Fibroblast of lung (primary cell): ENCODE measurements at regions not wholly inside any gene's neighbourhood (a gene's known extent, or its start where the extent isn't known, plus 50 kb on each side); places are given as distances from the start of the nearest gene placed in this dataset.

Experiments
- DNase-seq, 2 donors: peaks; one replicate each; pipeline versions ENCODE4 v3.0.0 to v3.0.0-alpha.2; 2010; ENCODE audit warnings: low read depth in 2 of 2
- H2AFZ ChIP-seq: 2 replicates; pipeline ENCODE4 v1.5.1; 2012; ENCODE audit warnings: low read length, control low read depth, inconsistent platforms
- H3K27ac ChIP-seq: 2 replicates; pipeline ENCODE4 v1.5.1; 2011; ENCODE audit warnings: low read length, control low read depth; ENCODE audit not compliant: insufficient read depth
- H3K27me3 ChIP-seq: 2 replicates; pipeline ENCODE4 v1.5.1; 2011; ENCODE audit warnings: mild to moderate bottlenecking, low read length; ENCODE audit not compliant: control insufficient read depth, insufficient read depth
- H3K36me3 ChIP-seq: 2 replicates; pipeline ENCODE4 v1.5.1; 2011; ENCODE audit warnings: low read length; ENCODE audit not compliant: control insufficient read depth, insufficient read depth
- H3K4me1 ChIP-seq: 2 replicates; pipeline ENCODE4 v1.5.1; 2011; ENCODE audit warnings: low read length; ENCODE audit not compliant: control insufficient read depth, insufficient read depth; ENCODE audit errors: extremely low read depth
- H3K4me2 ChIP-seq: 2 replicates; pipeline ENCODE4 v1.5.1; 2011; ENCODE audit warnings: low read length, control low read depth; ENCODE audit not compliant: insufficient read depth; ENCODE audit errors: extremely low read depth
- H3K4me3 ChIP-seq, 4 experiments: fragments of 200-600 bp in 1 of 4; sonication (generic) in 1 of 4; replicated peaks in 1 of 4; 2 replicates each; pipeline ENCODE4 v1.5.1; 2011 to 2016; ENCODE audit warnings: low read length in 4 of 4, low read depth in 3 of 4, mild to moderate bottlenecking in 3 of 4, control low read depth in 2 of 4, inconsistent platforms in 1 of 4, mixed read lengths in 1 of 4; ENCODE audit not compliant: insufficient read depth in 1 of 4; ENCODE audit errors: control extremely low read depth in 1 of 4
- H3K79me2 ChIP-seq: 2 replicates; pipeline ENCODE4 v1.5.1; 2012; ENCODE audit warnings: mild to moderate bottlenecking, low read length, inconsistent platforms; ENCODE audit not compliant: control insufficient read depth, insufficient read depth
- H3K9ac ChIP-seq: 2 replicates; pipeline ENCODE4 v1.5.1; 2011; ENCODE audit warnings: mild to moderate bottlenecking, low read length, control low read depth; ENCODE audit not compliant: insufficient read depth
- H3K9me3 ChIP-seq: 2 replicates; pipeline ENCODE4 v1.5.1; 2012; ENCODE audit warnings: low read depth, low read length; ENCODE audit not compliant: control insufficient read depth, insufficient read depth
- H4K20me1 ChIP-seq: 2 replicates; pipeline ENCODE4 v1.5.1; 2011; ENCODE audit warnings: low read length; ENCODE audit not compliant: control insufficient read depth, insufficient read depth; ENCODE audit errors: extremely low read depth
- EZH2 ChIP-seq: IDR thresholded peaks from 2 replicates; pipeline ENCODE4 v1.5.1; 2012; ENCODE audit warnings: low read length, control low read depth, mild to moderate bottlenecking; ENCODE audit errors: missing control alignments
- TF ChIP-seq, protein P1 (sequence below), 2 donors: IDR thresholded peaks in 1 of 2; conservative IDR thresholded peaks in 1 of 2; 1 replicate in 1 of 2; 2 replicates in 1 of 2; pipeline ENCODE4 v1.5.1; 2011 to 2012; ENCODE audit warnings: low read length in 2 of 2, control low read depth in 1 of 2, inconsistent platforms in 1 of 2, low read depth in 1 of 2, mild to moderate bottlenecking in 1 of 2

DNA sequence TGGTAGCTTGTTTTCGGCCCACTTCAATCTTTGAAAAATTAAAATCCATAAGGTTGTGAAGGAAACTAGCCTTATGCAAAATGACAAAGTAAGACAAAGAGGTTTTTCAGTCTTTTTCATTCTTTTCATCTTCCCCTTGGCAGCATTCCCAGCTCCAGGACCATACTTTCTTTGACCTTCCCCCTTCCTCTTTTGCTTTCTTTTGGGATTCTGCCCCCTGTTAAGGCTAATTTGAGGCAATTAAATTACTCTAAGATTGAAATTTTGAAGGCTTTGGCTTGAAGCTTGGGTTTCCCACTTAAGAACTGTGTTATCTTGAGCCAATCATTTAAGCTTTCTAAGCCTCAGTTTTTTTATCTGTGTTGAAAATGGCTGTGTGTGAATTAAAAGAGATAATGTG, 124.9 kb downstream of the DACT1 start:
- DNase-seq, result no peak
- TF ChIP-seq, protein P1, sequence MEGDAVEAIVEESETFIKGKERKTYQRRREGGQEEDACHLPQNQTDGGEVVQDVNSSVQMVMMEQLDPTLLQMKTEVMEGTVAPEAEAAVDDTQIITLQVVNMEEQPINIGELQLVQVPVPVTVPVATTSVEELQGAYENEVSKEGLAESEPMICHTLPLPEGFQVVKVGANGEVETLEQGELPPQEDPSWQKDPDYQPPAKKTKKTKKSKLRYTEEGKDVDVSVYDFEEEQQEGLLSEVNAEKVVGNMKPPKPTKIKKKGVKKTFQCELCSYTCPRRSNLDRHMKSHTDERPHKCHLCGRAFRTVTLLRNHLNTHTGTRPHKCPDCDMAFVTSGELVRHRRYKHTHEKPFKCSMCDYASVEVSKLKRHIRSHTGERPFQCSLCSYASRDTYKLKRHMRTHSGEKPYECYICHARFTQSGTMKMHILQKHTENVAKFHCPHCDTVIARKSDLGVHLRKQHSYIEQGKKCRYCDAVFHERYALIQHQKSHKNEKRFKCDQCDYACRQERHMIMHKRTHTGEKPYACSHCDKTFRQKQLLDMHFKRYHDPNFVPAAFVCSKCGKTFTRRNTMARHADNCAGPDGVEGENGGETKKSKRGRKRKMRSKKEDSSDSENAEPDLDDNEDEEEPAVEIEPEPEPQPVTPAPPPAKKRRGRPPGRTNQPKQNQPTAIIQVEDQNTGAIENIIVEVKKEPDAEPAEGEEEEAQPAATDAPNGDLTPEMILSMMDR (conservative IDR thresholded peaks at IDR 0.05 in 1 of 2, IDR thresholded peaks at IDR 0.05 in 1 of 2; ENCODE audit: low read depth in 1 of 2, low read length in 2 of 2), result no peak
- no peak for TF ChIP-seq EZH2
- Histone ChIP-seq H3K4me2 (no peak overlapping the region), H3K4me3 (no peak overlapping the region), H3K27me3 (no peaks in the 10 kb centered on the region), H3K79me2 (no peaks in the 10 kb centered on the region), H4K20me1 (no peaks in the 10 kb centered on the region), H3K9ac (no peak overlapping the region), H2AFZ (no peak overlapping the region), H3K36me3 (no peaks in the 10 kb centered on the region), H3K4me1 (peaks cover 6% of the 10 kb centered on the region), H3K9me3 (no peaks in the 10 kb centered on the region), H3K27ac (no peak overlapping the region)

DNA sequence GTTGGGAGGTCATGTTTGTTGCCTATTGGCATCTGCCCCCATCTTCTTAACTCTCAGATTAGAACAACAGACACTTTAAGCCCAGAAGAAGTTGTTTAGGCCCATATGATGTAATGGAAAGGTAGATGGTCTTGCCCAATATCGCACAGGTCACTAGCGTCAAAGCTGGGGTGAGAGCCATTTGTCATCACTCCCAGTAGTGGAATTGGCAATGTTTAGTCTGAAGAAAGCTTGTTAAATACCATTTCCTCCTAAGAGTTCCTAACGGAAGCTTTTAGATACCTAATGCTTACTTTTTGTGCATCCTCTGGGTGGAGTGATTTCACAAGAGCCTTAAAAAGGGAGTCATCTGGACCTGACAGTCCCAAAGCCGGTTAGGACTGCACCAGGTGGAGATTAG, 125.4 kb downstream of the DACT1 start:
- Histone ChIP-seq H3K9me3 (no peaks in the 10 kb centered on the region), H3K4me3 (no peak overlapping the region), H3K4me2 (no peak overlapping the region), H3K9ac (no peak overlapping the region), H2AFZ (no peak overlapping the region), H3K27ac (no peak overlapping the region), H3K4me1 (peaks cover 6% of the 10 kb centered on the region), H4K20me1 (no peaks in the 10 kb centered on the region), H3K36me3 (no peaks in the 10 kb centered on the region), H3K27me3 (no peaks in the 10 kb centered on the region), H3K79me2 (no peaks in the 10 kb centered on the region)
- TF ChIP-seq EZH2, result no peak
- TF ChIP-seq, protein P1 (conservative IDR thresholded peaks at IDR 0.05 in 1 of 2, IDR thresholded peaks at IDR 0.05 in 1 of 2; ENCODE audit: low read depth in 1 of 2, low read length in 2 of 2), result no peak
- DNase-seq, result no peak

DNA sequence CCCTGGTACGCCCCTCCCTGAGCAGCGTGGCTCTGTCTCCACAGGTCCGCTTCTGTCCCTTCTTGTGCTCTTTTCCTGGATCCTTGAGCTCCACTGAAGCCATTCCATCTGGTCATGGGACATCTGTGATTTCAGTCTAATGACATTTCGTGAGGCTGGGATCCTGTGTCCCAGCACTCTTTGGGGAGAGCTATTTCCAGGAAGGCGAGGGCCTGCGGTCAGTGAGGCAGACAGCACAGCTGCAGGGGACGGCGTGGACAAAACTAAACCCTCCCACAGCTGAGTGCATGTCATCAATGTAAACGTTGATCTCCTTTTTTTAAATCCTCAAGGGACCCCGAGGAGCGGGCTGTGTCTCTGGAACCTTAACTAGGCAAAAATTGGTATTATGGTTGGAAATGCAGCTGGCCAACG, 127.7 kb downstream of the DACT1 start:
- H3K4me1 ChIP-seq, result peaks cover 6% of the 10 kb centered on the region
- no peak overlapping the region for H2AFZ ChIP-seq
- no peaks in the 10 kb centered on the region for H3K27me3 ChIP-seq
- H3K4me2 ChIP-seq, result no peak overlapping the region
- DNase-seq, result no peak
- no peaks in the 10 kb centered on the region for H3K79me2 ChIP-seq
- TF ChIP-seq EZH2, result no peak
- TF ChIP-seq, protein P1 (conservative IDR thresholded peaks at IDR 0.05 in 1 of 2, IDR thresholded peaks at IDR 0.05 in 1 of 2; ENCODE audit: low read depth in 1 of 2, low read length in 2 of 2), result no peak
- H3K27ac ChIP-seq, result no peak overlapping the region
- no peak overlapping the region for H3K4me3 ChIP-seq
- H3K36me3 ChIP-seq, result no peaks in the 10 kb centered on the region
- no peak overlapping the region for H3K9ac ChIP-seq
- no peaks in the 10 kb centered on the region for H4K20me1 ChIP-seq
- no peaks in the 10 kb centered on the region for H3K9me3 ChIP-seq
